Neural cell (in vitro differentiated cells): ENCODE measurements at regions not wholly inside any gene's neighbourhood (a gene's known extent, or its start where the extent isn't known, plus 50 kb on each side); places are given as distances from the start of the nearest gene placed in this dataset.

Experiments used
- H2AFZ ChIP-seq: fragments of 200-600, 300-800 bp; sonication (generic), shearing (Covaris generic); 2 replicates; pipeline ENCODE4 v1.6.0; 2014; ENCODE audit warnings: low read depth, mild to moderate bottlenecking, antibody characterized with exemption, low read length, moderate library complexity
- H3F3A ChIP-seq: fragments of 200-600 bp; shearing (Covaris generic); 2 replicates; pipeline ENCODE4 v1.6.1; 2016; ENCODE audit warnings: mild to moderate bottlenecking, moderate library complexity, mixed read lengths, antibody characterized with exemption, low read length; ENCODE audit not compliant: insufficient read depth, poor library complexity, severe bottlenecking
- H3K27ac ChIP-seq: fragments of 200-600, 300-800 bp; sonication (generic), shearing (Covaris generic); 2 replicates; pipeline ENCODE4 v1.5.1; 2014; ENCODE audit warnings: mild to moderate bottlenecking, low read length, moderate library complexity
- H3K27me3 ChIP-seq: fragments of 300-800, 200-600 bp; sonication (generic), shearing (Covaris generic); 2 replicates; pipeline ENCODE4 v1.6.0; 2014; ENCODE audit warnings: mild to moderate bottlenecking, low read depth, low read length, moderate library complexity; ENCODE audit not compliant: insufficient read depth
- H3K36me3 ChIP-seq: fragments of 300-800, 200-600 bp; sonication (generic), shearing (Covaris generic); 2 replicates; pipeline ENCODE4 v1.5.1; 2014; ENCODE audit warnings: mild to moderate bottlenecking, antibody characterized with exemption, low read length, moderate library complexity; ENCODE audit not compliant: insufficient read depth
- H3K4me2 ChIP-seq: fragments of 300-800, 200-600 bp; sonication (generic), shearing (Covaris generic); 2 replicates; pipeline ENCODE4 v1.6.0; 2014; ENCODE audit warnings: mild to moderate bottlenecking, low read length
- H3K4me3 ChIP-seq: fragments of 300-800, 200-600 bp; sonication (generic), shearing (Covaris generic); 2 replicates; pipeline ENCODE4 v1.5.1; 2014; ENCODE audit warnings: mild to moderate bottlenecking, low read length, moderate library complexity
- H3K79me2 ChIP-seq: fragments of 200-600 bp; shearing (Covaris generic); replicated peaks from 2 replicates; pipeline ENCODE4 v1.6.0; 2014; ENCODE audit warnings: mild to moderate bottlenecking, low read length, moderate library complexity; ENCODE audit not compliant: insufficient read depth
- H3K9ac ChIP-seq: fragments of 300-800, 200-600 bp; sonication (generic), shearing (Covaris generic); 2 replicates; pipeline ENCODE4 v1.6.1; 2016; ENCODE audit warnings: mild to moderate bottlenecking, low read length, mixed read lengths
- H3K9me2 ChIP-seq: fragments of 200-600 bp; shearing (Covaris generic); 2 replicates; pipeline ENCODE4 v1.6.1; 2016; ENCODE audit warnings: mild to moderate bottlenecking, low read length, mixed read lengths; ENCODE audit not compliant: insufficient read depth
- H3K9me3 ChIP-seq: fragments of 200-600, 300-800 bp; sonication (generic), shearing (Covaris generic); 2 replicates; pipeline ENCODE4 v1.6.1; 2016; ENCODE audit warnings: mild to moderate bottlenecking, mixed run types, low read length, moderate library complexity, mixed read lengths
- H4K20me1 ChIP-seq: fragments of 200-600 bp; shearing (Covaris generic); 2 replicates; pipeline ENCODE4 v1.6.1; 2016; ENCODE audit warnings: mild to moderate bottlenecking, mixed run types; ENCODE audit not compliant: insufficient read depth
- CTCF ChIP-seq: fragments of 450-650 bp; IDR thresholded peaks from 2 replicates; pipeline ENCODE4 v1.5.1; 2014; ENCODE audit warnings: antibody characterized with exemption, mild to moderate bottlenecking, moderate library complexity; ENCODE audit not compliant: poor library complexity, severe bottlenecking
- EP300 ChIP-seq: fragments of 450-650 bp; conservative IDR thresholded peaks from 2 replicates; pipeline ENCODE4 v1.6.1; 2014; ENCODE audit warnings: antibody characterized with exemption, mild to moderate bottlenecking, moderate library complexity; ENCODE audit not compliant: poor library complexity, severe bottlenecking
- EZH2 ChIP-seq: fragments of 200-600, 300-800 bp; shearing (Covaris generic), sonication (generic); IDR thresholded peaks from 2 replicates; pipeline ENCODE4 v1.6.1; 2014; ENCODE audit warnings: antibody characterized with exemption, low read length, borderline replicate concordance, mild to moderate bottlenecking; ENCODE audit not compliant: insufficient read depth, poor library complexity, severe bottlenecking
- MXI1 ChIP-seq: fragments of 450-650 bp; conservative IDR thresholded peaks from 2 replicates; pipeline ENCODE4 v1.6.1; 2014; ENCODE audit warnings: antibody characterized with exemption, mild to moderate bottlenecking; ENCODE audit not compliant: poor library complexity, severe bottlenecking
- POLR2AphosphoS5 ChIP-seq: IDR thresholded peaks from 2 replicates; pipeline ENCODE4 v1.6.1; 2012
- RAD21 ChIP-seq: fragments of 450-650 bp; conservative IDR thresholded peaks from 2 replicates; pipeline ENCODE4 v1.6.1; 2014; ENCODE audit warnings: antibody characterized with exemption, mild to moderate bottlenecking, moderate library complexity
- REST ChIP-seq: IDR thresholded peaks from 2 replicates; pipeline ENCODE4 v1.6.1; 2012; ENCODE audit warnings: borderline replicate concordance
- TAF1 ChIP-seq: IDR thresholded peaks from 2 replicates; pipeline ENCODE4 v1.6.1; 2012; ENCODE audit warnings: low read depth

- Histone ChIP-seq H4K20me1 (no peaks in the 10 kb centered on the region), H2AFZ (no peak overlapping the region), H3K9ac (no peak overlapping the region), H3F3A (no peaks in the 10 kb centered on the region), H3K9me2 (no peaks in the 10 kb centered on the region), H3K36me3 (no peaks in the 10 kb centered on the region), H3K4me2 (no peak overlapping the region), H3K9me3 (no peaks in the 10 kb centered on the region), H3K4me3 (no peak overlapping the region), H3K27me3 (no peaks in the 10 kb centered on the region), H3K27ac (no peak overlapping the region), H3K79me2 (no peaks in the 10 kb centered on the region)
- TF ChIP-seq MXI1 (no peak), REST (no peak), EZH2 (no peak), CTCF (no peak), TAF1 (no peak)
Measured at GRCh38 chr6:71137973-71138372, 150.6 kb upstream of the OGFRL1 start.

GRCh38 chr6:71138376-71138775, 150.2 kb upstream of the OGFRL1 start:
- Histone ChIP-seq H3K36me3 (no peaks in the 10 kb centered on the region), H3K4me2 (no peak overlapping the region), H2AFZ (no peak overlapping the region), H3K79me2 (no peaks in the 10 kb centered on the region), H3K4me3 (no peak overlapping the region), H3K9ac (no peak overlapping the region), H3K27ac (no peak overlapping the region), H3F3A (no peaks in the 10 kb centered on the region), H3K9me2 (no peaks in the 10 kb centered on the region), H3K27me3 (no peaks in the 10 kb centered on the region), H4K20me1 (no peaks in the 10 kb centered on the region), H3K9me3 (no peaks in the 10 kb centered on the region)
- TF ChIP-seq RAD21 (no peak), EP300 (no peak), EZH2 (no peak), CTCF (no peak), TAF1 (no peak), POLR2AphosphoS5 (no peak), MXI1 (no peak), REST (no peak)
